ENCODE measurements at regions not wholly inside any gene's neighbourhood (a gene's known extent, or its start where the extent isn't known, plus 50 kb on each side); places are given as distances from the start of the nearest gene placed in this dataset.

DNA sequence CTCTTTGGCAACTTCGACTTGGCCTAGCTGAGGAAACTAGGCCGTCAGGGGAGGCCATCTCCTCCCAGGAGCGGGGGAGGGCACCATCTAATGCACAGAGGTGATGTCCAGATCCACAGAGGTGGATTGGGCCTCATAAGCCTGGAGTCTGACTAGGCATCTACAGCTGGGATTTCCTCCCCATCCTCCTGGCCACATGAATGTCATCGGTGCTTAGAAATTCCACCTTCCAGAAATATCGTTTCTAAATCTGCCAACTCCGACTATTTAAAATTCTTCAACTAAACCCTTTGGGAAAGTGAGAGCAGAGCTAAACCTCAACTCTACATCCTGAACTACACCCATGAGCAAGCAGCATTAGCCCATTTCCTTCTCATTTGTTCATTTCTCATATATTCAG, 118.7 kb downstream of the WNT5A start:
- TF ChIP-seq POLR2AphosphoS5 (IDR thresholded peaks at IDR 0.05; ENCODE audit: low read depth, low read length) (no peak), POLR2A (IDR thresholded peaks at IDR 0.05; ENCODE audit: low read depth, low read length) (no peak), TAF1 (IDR thresholded peaks at IDR 0.05; ENCODE audit: borderline replicate concordance, low read depth, low read length) (no peak)
